GM12891 (cell line): ENCODE measurements at regions not wholly inside any gene's neighbourhood (a gene's known extent, or its start where the extent isn't known, plus 50 kb on each side); places are given as distances from the start of the nearest gene placed in this dataset.

Experiments used
- DNase-seq: peaks from one replicate; pipeline ENCODE4 v3.0.0; 2011; ENCODE audit warnings: low spot score; ENCODE audit not compliant: insufficient read length
- FAIRE-seq: peaks from 2 replicates; lab custom pipeline; 2011; peaks lifted over from hg19 to GRCh38; lab: Jason Lieb, UNC
- PAX5 ChIP-seq: IDR thresholded peaks from 2 replicates; pipeline ENCODE4 v1.6.1; 2011; ENCODE audit warnings: low read length, moderate library complexity, mild to moderate bottlenecking; ENCODE audit not compliant: insufficient read depth, severe bottlenecking
- POLR2A ChIP-seq: IDR thresholded peaks from 2 replicates; pipeline ENCODE4 v1.6.1; 2011; ENCODE audit warnings: low read depth, low read length, control low read depth
- POLR2AphosphoS5 ChIP-seq: IDR thresholded peaks from 2 replicates; pipeline ENCODE4 v1.6.1; 2011; ENCODE audit warnings: low read depth, low read length, control low read depth
- POU2F2 ChIP-seq: IDR thresholded peaks from 2 replicates; pipeline ENCODE4 v1.6.1; 2011; ENCODE audit warnings: low read depth, mild to moderate bottlenecking, control low read depth, low read length, moderate library complexity
- SPI1 ChIP-seq: IDR thresholded peaks from 2 replicates; pipeline ENCODE4 v1.6.1; 2011; ENCODE audit warnings: low read depth, low read length, control low read depth
- TAF1 ChIP-seq: IDR thresholded peaks from 2 replicates; pipeline ENCODE4 v1.6.1; 2011; ENCODE audit warnings: low read depth, low read length, control low read depth

DNA sequence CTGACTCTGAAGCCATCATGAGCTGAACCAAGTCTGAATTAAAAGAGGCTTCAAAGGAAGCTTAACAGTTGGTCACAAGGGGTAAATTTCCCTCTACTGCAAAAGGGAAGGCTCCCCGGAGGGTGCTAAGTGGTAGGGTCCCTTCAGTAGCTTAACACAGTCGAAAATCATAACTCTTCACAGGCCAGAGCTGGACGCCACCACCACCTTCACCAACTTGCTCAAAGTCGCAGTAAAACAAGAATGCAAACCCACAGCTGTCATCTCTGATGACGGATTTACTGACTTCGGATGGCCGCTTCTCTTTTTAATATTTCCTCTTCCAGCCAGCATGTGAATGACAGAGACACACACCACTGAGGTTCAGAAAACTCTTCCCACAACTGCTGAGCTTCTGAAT, 144.7 kb upstream of the FBXL4 start:
- TF ChIP-seq TAF1 (no peak), PAX5 (no peak), POU2F2 (no peak), SPI1 (no peak), POLR2A (no peak), POLR2AphosphoS5 (no peak)
- FAIRE-seq (no peak), DNase-seq (no peak)

DNA sequence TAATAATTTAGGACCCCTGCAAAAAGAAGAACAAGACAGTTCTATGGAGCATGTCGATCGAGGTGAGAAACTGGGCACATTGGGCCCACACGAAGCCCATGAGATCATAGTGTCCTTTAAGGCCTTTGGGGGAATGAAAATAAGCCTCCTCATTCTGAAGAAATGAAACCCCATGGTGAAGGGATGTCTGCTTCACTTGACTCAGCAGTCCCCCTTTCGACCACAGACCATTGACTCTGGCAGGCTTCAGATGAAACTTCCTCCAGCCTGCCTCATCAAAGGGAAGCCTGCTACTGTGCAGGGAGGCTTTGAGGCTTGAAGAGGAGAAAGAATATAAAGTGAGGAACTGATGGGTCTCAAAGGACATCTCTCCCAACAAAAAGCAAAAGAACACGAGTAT, 144.2 kb upstream of the FBXL4 start:
- no peak for TF ChIP-seq SPI1
- TF ChIP-seq TAF1 = no peak
- no peak for TF ChIP-seq POLR2A
- no peak for TF ChIP-seq PAX5
- no peak for TF ChIP-seq POU2F2
- no peak for TF ChIP-seq POLR2AphosphoS5
- no peak for FAIRE-seq
- peak; percentile 13 for DNase-seq

DNA sequence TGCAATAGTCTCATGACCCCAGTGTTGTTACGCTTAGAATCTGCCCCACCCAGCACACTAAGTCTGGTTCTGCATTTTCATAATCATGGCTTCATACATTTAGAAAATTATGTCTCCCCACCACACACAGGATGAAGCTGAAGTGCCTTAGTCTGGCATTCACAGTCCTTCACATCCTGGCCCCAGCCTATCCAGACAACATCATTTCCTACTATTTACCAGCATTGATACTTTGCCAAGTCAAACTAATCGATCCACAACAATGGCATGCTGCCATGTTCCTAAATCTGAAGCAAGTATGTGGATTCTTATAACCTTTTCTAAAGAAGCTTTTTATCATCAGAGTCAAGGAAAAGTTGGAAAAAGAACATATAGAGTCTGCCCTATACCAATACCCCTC, 132.4 kb upstream of the FBXL4 start:
- FAIRE-seq (no peak), DNase-seq (no peak)
- no peak for TF ChIP-seq PAX5
- no peak for TF ChIP-seq POU2F2
- no peak for TF ChIP-seq SPI1
- TF ChIP-seq TAF1 = no peak
- no peak for TF ChIP-seq POLR2AphosphoS5

DNA sequence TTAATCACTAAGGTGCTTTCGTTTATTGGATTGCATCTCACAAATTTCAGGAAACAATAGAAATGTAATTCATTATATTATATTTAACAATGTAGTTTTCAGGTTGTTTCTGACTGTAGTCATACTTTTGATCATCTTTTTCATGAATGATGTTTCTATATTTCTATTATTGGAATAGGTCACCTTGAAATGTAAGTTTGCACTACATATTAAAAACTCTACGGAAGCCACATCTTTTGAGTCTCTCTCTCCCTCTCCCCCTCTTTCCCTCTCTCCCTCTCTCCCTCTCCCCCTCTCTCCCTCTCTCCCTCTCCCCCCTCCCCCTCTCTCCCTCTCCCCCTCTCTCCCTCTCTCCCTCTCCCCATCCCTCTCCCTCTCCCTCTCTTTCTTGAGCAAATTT, 131.3 kb upstream of the FBXL4 start:
- DNase-seq = no peak
- TF ChIP-seq TAF1 = no peak
- TF ChIP-seq POLR2A = no peak
- TF ChIP-seq SPI1 = no peak
- no peak for TF ChIP-seq POU2F2
- no peak for TF ChIP-seq POLR2AphosphoS5
- TF ChIP-seq PAX5 = no peak

DNA sequence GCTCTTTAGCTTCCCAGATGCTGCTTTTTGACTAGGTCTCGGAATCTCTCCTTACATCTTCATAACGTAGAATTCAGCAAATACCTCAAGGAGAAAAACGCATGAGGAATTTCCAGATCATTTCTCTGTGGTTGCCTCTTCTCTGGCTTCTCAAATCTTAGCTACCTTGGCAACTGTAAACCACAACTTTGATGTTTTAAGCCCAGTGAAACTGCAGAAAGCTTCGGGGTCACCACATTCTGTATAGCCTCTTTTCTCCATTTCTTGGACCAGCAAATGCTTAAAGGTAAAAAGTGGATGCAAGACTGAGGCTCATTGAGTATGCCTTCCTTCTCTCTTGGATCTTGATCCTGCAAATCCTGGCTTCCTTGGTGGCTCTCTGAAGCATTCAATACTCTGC, 125.5 kb upstream of the FBXL4 start:
- DNase-seq (no peak), FAIRE-seq (no peak)
- TF ChIP-seq POLR2AphosphoS5 (no peak), POU2F2 (no peak), TAF1 (no peak)

More for the DNA sequence above, 131.3 kb upstream of the FBXL4 start:
- no peak for FAIRE-seq

DNA sequence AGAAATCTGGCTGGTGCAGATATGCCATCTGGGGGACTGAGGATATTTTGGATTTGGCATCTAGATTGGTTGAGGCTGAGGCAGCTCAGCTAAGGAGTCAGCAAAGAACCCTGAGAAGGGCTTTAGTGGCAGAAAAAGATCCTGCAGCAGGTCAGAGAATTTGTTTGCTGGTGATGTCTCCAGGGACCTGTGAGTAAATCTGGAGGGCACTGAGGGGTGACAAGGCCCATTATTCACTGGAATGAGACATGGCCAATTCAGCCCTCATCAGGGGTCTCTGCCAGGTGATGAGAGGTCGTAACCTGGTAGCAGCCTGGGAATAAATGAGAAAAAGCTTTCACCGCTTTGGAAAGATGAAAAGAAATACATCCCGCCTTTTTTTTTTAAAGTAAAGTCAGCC, 118.3 kb upstream of the FBXL4 start:
- DNase-seq (no peak), FAIRE-seq (no peak)
- TF ChIP-seq PAX5 = no peak
- TF ChIP-seq SPI1 = no peak
- no peak for TF ChIP-seq POLR2AphosphoS5
- TF ChIP-seq POU2F2 = no peak
- TF ChIP-seq POLR2A = no peak
- TF ChIP-seq TAF1 = no peak

DNA sequence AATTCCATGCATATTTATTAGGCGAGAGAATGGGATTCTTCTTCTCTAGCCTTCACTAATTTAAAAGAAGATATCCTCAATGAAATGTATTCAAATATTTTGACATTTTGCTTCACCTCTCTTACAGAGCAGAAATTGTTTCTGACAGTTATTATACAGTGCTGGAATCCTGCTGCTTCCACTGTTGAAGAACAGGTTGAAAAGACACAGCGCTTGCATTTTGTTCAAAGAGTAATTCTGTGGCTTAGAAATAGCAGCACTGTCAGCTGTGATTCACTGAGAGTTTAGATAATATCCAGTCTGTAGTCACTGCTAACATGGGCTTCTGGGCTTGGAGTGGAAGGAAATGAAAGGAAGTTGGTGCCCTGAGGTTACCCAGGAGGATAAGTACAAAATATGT, 117.1 kb upstream of the FBXL4 start:
- FAIRE-seq = no peak
- no peak for TF ChIP-seq POU2F2
- no peak for TF ChIP-seq TAF1
- TF ChIP-seq SPI1 = no peak
- TF ChIP-seq POLR2AphosphoS5 = no peak
- no peak for TF ChIP-seq PAX5
- no peak for TF ChIP-seq POLR2A
- DNase-seq = no peak

DNA sequence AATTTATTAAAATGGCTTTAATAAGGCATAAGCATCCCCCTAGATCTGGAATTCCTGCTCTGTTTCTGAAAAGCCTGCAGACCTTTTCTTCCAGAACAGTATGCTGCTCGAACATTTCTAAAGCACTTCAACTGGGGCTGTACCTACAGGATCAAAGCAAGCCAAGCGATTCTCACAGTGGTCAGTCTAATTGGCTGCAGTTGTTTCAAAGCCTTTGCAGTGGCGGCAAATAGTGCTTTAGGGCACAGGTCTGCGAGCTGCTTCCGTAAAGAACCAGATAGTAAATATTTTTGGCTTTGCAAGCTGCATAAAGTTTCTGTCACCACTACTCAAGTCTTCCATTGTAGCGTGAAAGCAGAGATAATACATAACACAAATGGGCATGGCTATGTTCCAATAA, 88.9 kb upstream of the FBXL4 start:
- TF ChIP-seq PAX5 (no peak), POU2F2 (no peak), POLR2AphosphoS5 (no peak)
- FAIRE-seq = no peak
- DNase-seq = no peak

DNA sequence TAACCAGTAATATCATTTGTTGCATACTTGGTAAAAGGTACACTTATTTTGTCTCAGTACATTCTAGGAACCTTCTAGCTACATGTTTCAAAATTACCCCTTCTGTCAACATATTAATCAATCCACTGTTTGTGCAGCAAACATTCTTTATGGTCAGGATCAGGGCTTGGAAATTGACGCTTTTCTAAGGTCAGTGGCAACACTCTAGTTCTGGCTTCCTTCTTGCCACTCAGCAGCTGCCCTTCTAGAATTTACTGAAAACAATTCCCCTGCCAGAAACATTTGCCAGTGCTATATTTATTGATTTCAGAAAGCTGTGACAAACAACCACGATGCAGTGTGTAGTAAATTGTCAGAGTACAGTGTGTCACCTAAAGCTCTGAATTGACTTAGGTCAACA, 84.7 kb upstream of the FBXL4 start:
- TF ChIP-seq POU2F2 (no peak), POLR2AphosphoS5 (no peak), POLR2A (no peak), PAX5 (no peak), TAF1 (no peak), SPI1 (no peak)
- DNase-seq = no peak
- FAIRE-seq = no peak

DNA sequence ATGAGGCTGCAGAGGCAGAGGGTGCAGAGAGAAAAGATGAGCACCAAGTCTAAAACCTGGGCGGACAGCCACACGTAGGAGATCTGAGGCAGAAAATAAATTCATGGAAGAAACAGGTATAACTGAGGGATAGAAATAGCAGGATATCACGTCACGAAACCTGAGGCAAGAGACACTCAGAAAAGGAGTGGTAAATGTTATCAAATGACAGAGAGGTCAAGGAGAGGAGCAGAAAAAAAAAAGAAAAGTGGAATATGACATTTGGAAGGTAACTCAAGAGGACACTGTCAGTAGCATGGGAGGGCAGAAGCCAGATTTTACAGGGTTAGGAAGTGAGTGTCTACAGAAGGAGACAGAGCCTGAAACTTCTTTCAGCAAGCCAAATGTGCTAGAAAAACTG, 84.2 kb upstream of the FBXL4 start:
- FAIRE-seq = no peak
- no peak for DNase-seq
- TF ChIP-seq PAX5 (no peak), POU2F2 (no peak), POLR2AphosphoS5 (no peak), SPI1 (no peak), TAF1 (no peak), POLR2A (no peak)

DNA sequence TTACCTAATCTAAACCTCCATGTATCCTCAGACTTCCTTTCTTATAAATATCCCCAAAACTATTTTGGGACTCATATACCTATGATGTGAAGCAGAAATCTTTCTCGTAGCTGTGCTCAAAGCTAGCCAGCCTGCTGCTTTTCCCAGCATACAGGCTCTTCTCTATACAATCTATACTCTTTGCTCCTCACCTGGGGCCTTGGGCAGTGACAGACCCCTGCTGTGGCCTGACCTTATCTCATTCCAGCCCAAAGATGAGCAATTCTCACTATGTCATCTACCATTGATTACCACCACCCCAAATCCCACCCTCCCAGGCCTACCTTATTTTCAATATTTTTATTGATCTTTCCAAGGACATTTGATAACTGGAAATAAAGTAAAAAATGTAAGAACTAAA, 83.2 kb upstream of the FBXL4 start:
- DNase-seq (no peak), FAIRE-seq (no peak)
- TF ChIP-seq POU2F2 (no peak), SPI1 (no peak), TAF1 (no peak), POLR2A (no peak), POLR2AphosphoS5 (no peak), PAX5 (no peak)
